M059J (cell line): ENCODE measurements at regions not wholly inside any gene's neighbourhood (a gene's known extent, or its start where the extent isn't known, plus 50 kb on each side); places are given as distances from the start of the nearest gene placed in this dataset.
"Not testable (repeated sequence)": the region's sequence is repeated elsewhere in the genome, so short reads cannot be mapped to it uniquely, and the experiment has no call there.

Experiments used
- DNase-seq: peaks from one replicate; pipeline ENCODE4 v3.0.0-alpha.2; 2012; ENCODE audit warnings: low read depth

GRCh38 chr1:193415256-193415655, 228.8 kb upstream of the B3GALT2 start:
- DNase-seq: no peak

- DNase-seq: no peak
Measured at GRCh38 chr1:193413376-193413775, 227.0 kb upstream of the B3GALT2 start.

GRCh38 chr1:193412748-193413147, 226.3 kb upstream of the B3GALT2 start:
- DNase-seq: no peak

GRCh38 chr1:193411714-193412113, 225.3 kb upstream of the B3GALT2 start:
- DNase-seq: no peak

- no peak for DNase-seq
Measured at GRCh38 chr1:193411215-193411614, 224.8 kb upstream of the B3GALT2 start.

GRCh38 chr1:193408782-193409293, 222.4 kb upstream of the B3GALT2 start:
- peak; percentile 94 for DNase-seq

GRCh38 chr1:193406901-193407300, 220.5 kb upstream of the B3GALT2 start:
- DNase-seq: peak; percentile 67

GRCh38 chr1:193404236-193404635, 217.8 kb upstream of the B3GALT2 start:
- peak; percentile 56 for DNase-seq

- no peak for DNase-seq
Measured at GRCh38 chr1:193402977-193403376, 216.6 kb upstream of the B3GALT2 start.

- no peak for DNase-seq
Measured at GRCh38 chr1:193402037-193402436, 215.6 kb upstream of the B3GALT2 start.

GRCh38 chr1:193394336-193394735, 207.9 kb upstream of the B3GALT2 start:
- no peak for DNase-seq

- DNase-seq: no peak
Measured at GRCh38 chr1:193392686-193393085, 206.3 kb upstream of the B3GALT2 start.

- no peak for DNase-seq
Measured at GRCh38 chr1:193388683-193389082, 202.3 kb upstream of the B3GALT2 start.

- DNase-seq: no peak
Measured at GRCh38 chr1:193388165-193388564, 201.8 kb upstream of the B3GALT2 start.

GRCh38 chr1:193387406-193387805, 201.0 kb upstream of the B3GALT2 start:
- no peak for DNase-seq

- not testable (repeated sequence) for DNase-seq
Measured at GRCh38 chr1:193378451-193378850, 192.0 kb upstream of the B3GALT2 start.

- DNase-seq: no peak
Measured at GRCh38 chr1:193377472-193377871, 191.1 kb upstream of the B3GALT2 start.

- DNase-seq: no peak
Measured at GRCh38 chr1:193372553-193372952, 186.1 kb upstream of the B3GALT2 start.

- DNase-seq: no peak
Measured at GRCh38 chr1:193368302-193368701, 181.9 kb upstream of the B3GALT2 start.

GRCh38 chr1:193367863-193368262, 181.4 kb upstream of the B3GALT2 start:
- no peak for DNase-seq

GRCh38 chr1:193366764-193367507, 180.5 kb upstream of the B3GALT2 start:
- DNase-seq: peak; percentile 40

- no peak for DNase-seq
Measured at GRCh38 chr1:193365966-193366365, 179.6 kb upstream of the B3GALT2 start.

- no peak for DNase-seq
Measured at GRCh38 chr1:193359631-193360030, 173.2 kb upstream of the B3GALT2 start.

- DNase-seq: no peak
Measured at GRCh38 chr1:193358419-193358818, 172.0 kb upstream of the B3GALT2 start.
